GM23248 (cell line): ENCODE measurements at regions not wholly inside any gene's neighbourhood (a gene's known extent, or its start where the extent isn't known, plus 50 kb on each side); places are given as distances from the start of the nearest gene placed in this dataset.
"Not testable (repeated sequence)": the region's sequence is repeated elsewhere in the genome, so short reads cannot be mapped to it uniquely, and the experiment has no call there.

ENCODE experiments used
- DNase-seq: peaks from one replicate; pipeline ENCODE4 v3.0.0-alpha.2; 2015
- H2AFZ ChIP-seq: fragments of 200-600 bp; sonication (generic); 2 replicates; pipeline ENCODE4 v1.6.1; 2016; ENCODE audit warnings: antibody characterized with exemption
- H3F3A ChIP-seq: fragments of 200-600 bp; sonication (generic); 2 replicates; pipeline ENCODE4 v1.6.1; 2016; ENCODE audit warnings: mild to moderate bottlenecking, antibody characterized with exemption, mixed run types; ENCODE audit not compliant: insufficient read depth
- H3K27ac ChIP-seq: fragments of 200-600 bp; sonication (generic); 2 replicates; pipeline ENCODE4 v1.5.1; 2016; ENCODE audit warnings: mild to moderate bottlenecking
- H3K27me3 ChIP-seq: fragments of 200-600 bp; sonication (generic); replicated peaks from 2 replicates; pipeline ENCODE4 v1.6.1; 2016; ENCODE audit warnings: mild to moderate bottlenecking; ENCODE audit not compliant: insufficient read depth
- H3K36me3 ChIP-seq: fragments of 200-600 bp; sonication (generic); 2 replicates; pipeline ENCODE4 v1.6.1; 2016; ENCODE audit warnings: low read depth, mild to moderate bottlenecking
- H3K4me1 ChIP-seq: fragments of 200-600 bp; sonication (generic); 2 replicates; pipeline ENCODE4 v1.6.1; 2016; ENCODE audit warnings: mild to moderate bottlenecking; ENCODE audit not compliant: insufficient read depth
- H3K4me2 ChIP-seq: fragments of 200-600 bp; sonication (generic); one replicate; pipeline ENCODE4 v1.6.1; 2016; ENCODE audit warnings: mild to moderate bottlenecking; ENCODE audit not compliant: unreplicated experiment
- H3K4me3 ChIP-seq: fragments of 200-600 bp; sonication (generic); 2 replicates; pipeline ENCODE4 v1.5.1; 2016; ENCODE audit warnings: mild to moderate bottlenecking
- H3K79me2 ChIP-seq: fragments of 200-600 bp; sonication (generic); 2 replicates; pipeline ENCODE4 v1.6.1; 2016; ENCODE audit warnings: mild to moderate bottlenecking; ENCODE audit not compliant: insufficient read depth
- H3K9ac ChIP-seq: fragments of 200-600 bp; sonication (generic); 2 replicates; pipeline ENCODE4 v1.6.1; 2016; ENCODE audit warnings: mild to moderate bottlenecking
- H3K9me2 ChIP-seq: fragments of 200-600 bp; sonication (generic); 2 replicates; pipeline ENCODE4 v1.6.1; 2016; ENCODE audit warnings: mixed run types, mild to moderate bottlenecking, moderate library complexity; ENCODE audit not compliant: insufficient read depth
- H3K9me3 ChIP-seq: fragments of 200-600 bp; sonication (generic); one replicate; pipeline ENCODE4 v1.6.1; 2017; ENCODE audit warnings: low read depth
- H4K20me1 ChIP-seq: fragments of 200-600 bp; sonication (generic); 2 replicates; pipeline ENCODE4 v1.6.0; 2016; ENCODE audit not compliant: insufficient read depth
- EZH2 ChIP-seq: fragments of 200-600 bp; sonication (generic); IDR thresholded peaks from 2 replicates; pipeline ENCODE4 v1.6.1; 2018; ENCODE audit warnings: antibody characterized with exemption, mild to moderate bottlenecking; ENCODE audit not compliant: insufficient read depth, poor library complexity, severe bottlenecking
- EZH2phosphoT487 ChIP-seq: fragments of 200-600 bp; sonication (generic); IDR thresholded peaks from 2 replicates; pipeline ENCODE4 v1.6.1; 2018; ENCODE audit warnings: antibody characterized with exemption, moderate library complexity, mild to moderate bottlenecking, low read depth; ENCODE audit not compliant: insufficient read depth
- WGBS, 2 experiments: methylation state at CpG; one replicate each; pipeline ENCODE4 v1.1.6; 2015 to 2017; ENCODE audit warnings: low lambda C conversion rate in 2 of 2, low coverage in 1 of 2; ENCODE audit errors: missing lambda C conversion rate in 2 of 2; 5-methylcytosine and 5-hydroxymethylcytosine counted together
- in situ Hi-C: fragments of 300-500 bp; cut with MboI; formaldehyde crosslinking; loops from 2 replicates; pipeline ENCODE4 v1.15.0; 2020

- TF ChIP-seq EZH2phosphoT487 (no peak), EZH2 (no peak)
- no peaks in the 10 kb centered on the region for H3K79me2 ChIP-seq
- peak overlapping the region; percentile 86 for H2AFZ ChIP-seq
- H3K4me2 ChIP-seq, result no peak overlapping the region
- no peaks in the 10 kb centered on the region for H3K9me3 ChIP-seq
- no peaks in the 10 kb centered on the region for H3K36me3 ChIP-seq
- H3K4me3 ChIP-seq, result peak overlapping the region; percentile 47; the same call in 1 of the 2 replicates
- H3K9me2 ChIP-seq, result no peaks in the 10 kb centered on the region
- in situ Hi-C loops, result no loop called here
- 22 to 34% methylated on average over 3 of the region's 3 CpGs for WGBS, 2 experiments
- H3K27me3 ChIP-seq, result no peaks in the 10 kb centered on the region
- 0 out of 2 replicates have a peak, but pooled peaks cover 11% of the 10 kb centered on the region for H3F3A ChIP-seq
- no peaks in the 10 kb centered on the region for H4K20me1 ChIP-seq
- peak overlapping the region; percentile 75 for H3K9ac ChIP-seq
- peak; percentile 31 for DNase-seq
- peaks cover 19% of the 10 kb centered on the region for H3K4me1 ChIP-seq
- peak overlapping the region; percentile 89 for H3K27ac ChIP-seq
These were observed 632.8 kb upstream of the AMOT start for GRCh38 chrX:113473418-113473817.

GRCh38 chrX:113473015-113473414 is 632.4 kb upstream of the AMOT start:
- H3K4me3 ChIP-seq, result peak overlapping the region; percentile 47
- H3K9me3 ChIP-seq, H3K27me3 ChIP-seq, H4K20me1 ChIP-seq, in situ Hi-C loops, H3K4me2 ChIP-seq, H3K79me2 ChIP-seq, H3K36me3 ChIP-seq, H3K9me2 ChIP-seq: not testable (repeated sequence)
- WGBS, 2 experiments, result 3 to 6% methylated on average over 5 of the region's 5 CpGs
- H3K27ac ChIP-seq, result peak overlapping the region; percentile 89
- peak overlapping the region; percentile 75 for H3K9ac ChIP-seq
- peak overlapping the region; percentile 86 for H2AFZ ChIP-seq
- H3F3A ChIP-seq, result 0 out of 2 replicates have a peak, but pooled peaks cover 11% of the 10 kb centered on the region
- peaks cover 19% of the 10 kb centered on the region for H3K4me1 ChIP-seq
- peak; percentile 58 for DNase-seq

GRCh38 chrX:113470166-113470565 is 629.5 kb upstream of the AMOT start:
- in situ Hi-C loops, result no loop called here
- 0 out of 2 replicates have a peak, but pooled peaks cover 11% of the 10 kb centered on the region for H3F3A ChIP-seq
- no peaks in the 10 kb centered on the region for H3K9me2 ChIP-seq
- H3K9me3 ChIP-seq, result no peaks in the 10 kb centered on the region
- no peak for DNase-seq
- H3K36me3 ChIP-seq, result no peaks in the 10 kb centered on the region
- WGBS, 2 experiments, result 99 to 100% methylated on average over 2 to 4 of the region's 4 CpGs
- H3K9ac ChIP-seq, result no peak overlapping the region
- H3K4me3 ChIP-seq, result no peak overlapping the region
- no peak overlapping the region for H2AFZ ChIP-seq
- H3K79me2 ChIP-seq, result no peaks in the 10 kb centered on the region
- H3K4me2 ChIP-seq, result no peak overlapping the region
- no peaks in the 10 kb centered on the region for H4K20me1 ChIP-seq
- H3K27ac ChIP-seq, result no peak overlapping the region
- no peak for TF ChIP-seq EZH2
- TF ChIP-seq EZH2phosphoT487, result no peak
- peaks cover 19% of the 10 kb centered on the region for H3K4me1 ChIP-seq
- no peaks in the 10 kb centered on the region for H3K27me3 ChIP-seq

GRCh38 chrX:113457719-113458118 is 617.1 kb upstream of the AMOT start:
- TF ChIP-seq EZH2, result no peak
- no peak for TF ChIP-seq EZH2phosphoT487
- Histone ChIP-seq H3K4me3 (no peak overlapping the region), H3K4me1 (no peaks in the 10 kb centered on the region), H3K36me3 (no peaks in the 10 kb centered on the region), H3K79me2 (no peaks in the 10 kb centered on the region), H3F3A (no peaks in the 10 kb centered on the region), H3K27ac (no peak overlapping the region), H3K9me2 (no peaks in the 10 kb centered on the region), H4K20me1 (no peaks in the 10 kb centered on the region), H3K4me2 (no peak overlapping the region), H3K9me3 (no peaks in the 10 kb centered on the region), H3K27me3 (no peaks in the 10 kb centered on the region), H2AFZ (no peak overlapping the region), H3K9ac (no peak overlapping the region)
- WGBS, 2 experiments, result 77 to 86% methylated on average over 2 of the region's 2 CpGs
- in situ Hi-C loops, result no loop called here
- DNase-seq, result no peak

- Histone ChIP-seq H3K27ac (no peak overlapping the region), H3K9ac (no peak overlapping the region), H3K36me3 (no peaks in the 10 kb centered on the region), H2AFZ (no peak overlapping the region), H3K9me2 (no peaks in the 10 kb centered on the region), H3K9me3 (no peaks in the 10 kb centered on the region), H3K79me2 (no peaks in the 10 kb centered on the region), H3K27me3 (no peaks in the 10 kb centered on the region), H3F3A (no peaks in the 10 kb centered on the region), H3K4me3 (no peak overlapping the region), H3K4me2 (no peak overlapping the region), H4K20me1 (no peaks in the 10 kb centered on the region), H3K4me1 (no peaks in the 10 kb centered on the region)
- no peak for DNase-seq
- in situ Hi-C loops, result no loop called here
- TF ChIP-seq EZH2 (no peak), EZH2phosphoT487 (no peak)
These were observed 615.0 kb upstream of the AMOT start for GRCh38 chrX:113455582-113455981.
